K562 (cell line): ENCODE measurements at regions not wholly inside any gene's neighbourhood (a gene's known extent, or its start where the extent isn't known, plus 50 kb on each side); places are given as distances from the start of the nearest gene placed in this dataset.

Experiments
- ATAC-seq: fragments of 200-7000 bp; cut with Tn5 transposase; 3 replicates; pipeline ENCODE4 v1.9.1; 2020; ENCODE audit warnings: moderate library complexity
- BruUV-seq: library from RNA; stranded (reverse); fragments of 400-500 nt; replicated peaks from 2 replicates; lab custom pipeline; 2021; lab: Mats Ljungman, UMichigan
- CTCF ChIA-PET: fragments of 300-600 bp; formaldehyde crosslinking; extraction: SDS; loops from one replicate; lab custom pipeline; 2021; ENCODE audit warnings: low intra/inter-chr PET ratio; lab: Yijun Ruan, JAX
- POLR2A ChIA-PET: fragments of 300-600, 350-650 bp; sonication (Branson Sonifier 250); formaldehyde crosslinking; extraction: SDS; loops from one replicate; lab custom pipeline; 2021; ENCODE audit warnings: antibody characterized with exemption, inconsistent platforms; lab: Yijun Ruan, JAX
- DNase-seq, 4 experiments: peaks; one replicate each; pipeline versions ENCODE4 v3.0.0 to v3.0.0-alpha.2; 2011 to 2018; ENCODE audit warnings: low spot score in 3 of 4, mixed read lengths in 3 of 4; ENCODE audit errors: extremely low read depth in 1 of 4
- FAIRE-seq: peaks from 2 replicates; lab custom pipeline; 2011; peaks lifted over from hg19 to GRCh38; lab: Jason Lieb, UNC
- H2AFZ ChIP-seq: 2 replicates; pipeline ENCODE4 v1.6.0; 2011; ENCODE audit warnings: low read depth, low read length, control low read depth, inconsistent platforms
- H3K27ac ChIP-seq: fragments of 200-600 bp; 3 replicates; pipeline ENCODE4 v1.8.0; 2011; ENCODE audit warnings: low read depth, mild to moderate bottlenecking, control low read depth, inconsistent platforms, low read length, moderate library complexity, mixed read lengths; ENCODE audit errors: extremely low read depth
- H3K27me3 ChIP-seq, 2 experiments: fragments of 300-600 bp in 1 of 2; 2 replicates in 1 of 2; 3 replicates in 1 of 2; pipeline versions ENCODE4 v1.6.0 to v1.8.0; 2011; ENCODE audit warnings: inconsistent platforms in 2 of 2, low read length in 2 of 2, mild to moderate bottlenecking in 1 of 2, mixed read lengths in 1 of 2, moderate library complexity in 1 of 2; ENCODE audit not compliant: control insufficient read depth in 2 of 2, insufficient read depth in 2 of 2
- H3K36me3 ChIP-seq: fragments of 300-600 bp; 3 replicates; pipeline ENCODE4 v1.8.0; 2011; ENCODE audit warnings: mild to moderate bottlenecking, low read length, inconsistent platforms; ENCODE audit not compliant: control insufficient read depth, insufficient read depth
- H3K4me1 ChIP-seq, 2 experiments: fragments of 200-600 bp in 1 of 2; replicated peaks in 1 of 2; 2 replicates in 1 of 2; 3 replicates in 1 of 2; pipeline versions ENCODE4 v1.5.1 to v1.8.0; 2011; ENCODE audit warnings: inconsistent platforms in 2 of 2, low read length in 2 of 2, mild to moderate bottlenecking in 1 of 2, mixed read lengths in 1 of 2, moderate library complexity in 1 of 2; ENCODE audit not compliant: control insufficient read depth in 2 of 2, insufficient read depth in 2 of 2
- H3K4me2 ChIP-seq: 2 replicates; pipeline ENCODE4 v1.6.1; 2011; ENCODE audit warnings: low read length, control low read depth, inconsistent platforms, mixed read lengths; ENCODE audit not compliant: insufficient read depth
- H3K4me3 ChIP-seq: fragments of 200-600 bp; sonication (generic), shearing (Covaris generic); 2 replicates; pipeline ENCODE4 v1.5.1; 2016; ENCODE audit warnings: control low read depth, inconsistent platforms
- H3K79me2 ChIP-seq: fragments of 200-600 bp; 3 replicates; pipeline ENCODE4 v1.8.0; 2011; ENCODE audit warnings: low read length, inconsistent platforms; ENCODE audit not compliant: control insufficient read depth, insufficient read depth
- H3K9ac ChIP-seq, 2 experiments: 2 replicates each; pipeline versions ENCODE4 v1.6.0 to v1.6.1; 2011; ENCODE audit warnings: low read depth in 2 of 2, low read length in 2 of 2, control low read depth in 1 of 2, inconsistent platforms in 1 of 2, mild to moderate bottlenecking in 1 of 2, mixed read lengths in 1 of 2; ENCODE audit not compliant: insufficient read depth in 1 of 2
- H3K9me1 ChIP-seq: one replicate; pipeline ENCODE4 v1.6.0; 2011; ENCODE audit warnings: inconsistent platforms, mild to moderate bottlenecking, low read length, moderate library complexity; ENCODE audit not compliant: control insufficient read depth, insufficient read depth
- H3K9me3 ChIP-seq: replicated peaks from 2 replicates; pipeline ENCODE4 v1.5.1; 2011; ENCODE audit warnings: low read depth, low read length, inconsistent platforms; ENCODE audit not compliant: control insufficient read depth, insufficient read depth
- H4K20me1 ChIP-seq: replicated peaks from 2 replicates; pipeline ENCODE4 v1.6.1; 2011; ENCODE audit warnings: low read length, inconsistent platforms, mixed read lengths; ENCODE audit not compliant: control insufficient read depth, insufficient read depth
- BACH1 ChIP-seq: fragments of 200-800 bp; sonication (Bioruptor generic); IDR thresholded peaks from 2 replicates; pipeline ENCODE4 v1.6.1; 2016; ENCODE audit warnings: missing genetic modification characterization, missing compliant biosample characterization
- E2F1 ChIP-seq: sonication (generic); formaldehyde crosslinking; IDR thresholded peaks from 2 replicates; pipeline ENCODE4 v1.8.1; 2023; ENCODE audit warnings: mild to moderate bottlenecking, missing genetic modification reagents, moderate library complexity
- HLTF ChIP-seq: fragments of 450-650 bp; IDR thresholded peaks from 2 replicates; pipeline ENCODE4 v1.6.1; 2016
- HOXB6 ChIP-seq: fragments of 250-450 bp; sonication (Bioruptor Pico); IDR thresholded peaks from 2 replicates; pipeline ENCODE4 v1.5.1; 2022; ENCODE audit warnings: mild to moderate bottlenecking, borderline replicate concordance
- MNT ChIP-seq, 2 experiments: fragments of 450-650 bp; conservative IDR thresholded peaks; 2 replicates each; pipeline ENCODE4 v1.6.1; 2017; ENCODE audit warnings: mild to moderate bottlenecking in 2 of 2, moderate library complexity in 2 of 2
- PML ChIP-seq: IDR thresholded peaks from 2 replicates; pipeline ENCODE4 v1.6.1; 2012; ENCODE audit warnings: low read length, inconsistent platforms
- POLR2AphosphoS2 ChIP-seq: IDR thresholded peaks from 2 replicates; pipeline ENCODE4 v1.6.1; 2012; ENCODE audit warnings: low read length, improper control_type of control experiment
- PTTG1 ChIP-seq: fragments of 450-650 bp; IDR thresholded peaks from 2 replicates; pipeline ENCODE4 v1.6.1; 2016; ENCODE audit warnings: low read depth, mild to moderate bottlenecking, missing genetic modification characterization, missing compliant biosample characterization
- RB1 ChIP-seq: fragments of 450-650 bp; IDR thresholded peaks from 2 replicates; pipeline ENCODE4 v1.6.1; 2017; ENCODE audit warnings: low read depth, mild to moderate bottlenecking
- XRCC3 ChIP-seq: fragments of 450-650 bp; IDR thresholded peaks from 2 replicates; pipeline ENCODE4 v1.6.1; 2017; ENCODE audit warnings: mild to moderate bottlenecking, moderate library complexity
- ZNF140 ChIP-seq: fragments of 250-450 bp; sonication (Bioruptor Pico); IDR thresholded peaks from 2 replicates; pipeline ENCODE4 v1.8.0; 2021; ENCODE audit warnings: moderate library complexity, mild to moderate bottlenecking, inconsistent platforms
- ZNF184 ChIP-seq: sonication (generic); formaldehyde crosslinking; IDR thresholded peaks from 2 replicates; pipeline ENCODE4 v1.5.0; 2020; ENCODE audit warnings: missing genetic modification reagents
- ZNF274 ChIP-seq: IDR thresholded peaks from 2 replicates; pipeline ENCODE4 v1.6.1; 2011; ENCODE audit warnings: low read depth, mild to moderate bottlenecking, low read length, moderate library complexity, borderline replicate concordance
- ZNF717 ChIP-seq: fragments of 250-450 bp; sonication (Bioruptor Pico); IDR thresholded peaks from 2 replicates; pipeline ENCODE4 v1.5.0; 2021
- WGBS: fragments of 100-300 bp; shearing (Covaris generic); methylation state at CpG from one replicate; pipeline ENCODE4 v1.1.6; 2016; ENCODE audit warnings: low coverage, mixed read lengths; ENCODE audit not compliant: insufficient coverage; ENCODE audit errors: missing lambda C conversion rate; 5-methylcytosine and 5-hydroxymethylcytosine counted together
- in situ Hi-C: fragments of 300-500 bp; cut with MboI; formaldehyde crosslinking; loops from 4 replicates; pipeline ENCODE4 v1.15.0; 2018; ENCODE audit warnings: inconsistent platforms, mixed read lengths
- intact Hi-C: fragments of 100-400 bp; cut with micrococcal nuclease; formaldehyde crosslinking; loops from 2 replicates; pipeline ENCODE4 v1.14.2; 2022
- TF ChIP-seq, protein P1 (sequence below): fragments of 200-800 bp; sonication (Bioruptor generic); IDR thresholded peaks from 2 replicates; pipeline ENCODE4 v1.6.1; 2017; ENCODE audit warnings: missing genetic modification characterization, missing compliant biosample characterization

DNA sequence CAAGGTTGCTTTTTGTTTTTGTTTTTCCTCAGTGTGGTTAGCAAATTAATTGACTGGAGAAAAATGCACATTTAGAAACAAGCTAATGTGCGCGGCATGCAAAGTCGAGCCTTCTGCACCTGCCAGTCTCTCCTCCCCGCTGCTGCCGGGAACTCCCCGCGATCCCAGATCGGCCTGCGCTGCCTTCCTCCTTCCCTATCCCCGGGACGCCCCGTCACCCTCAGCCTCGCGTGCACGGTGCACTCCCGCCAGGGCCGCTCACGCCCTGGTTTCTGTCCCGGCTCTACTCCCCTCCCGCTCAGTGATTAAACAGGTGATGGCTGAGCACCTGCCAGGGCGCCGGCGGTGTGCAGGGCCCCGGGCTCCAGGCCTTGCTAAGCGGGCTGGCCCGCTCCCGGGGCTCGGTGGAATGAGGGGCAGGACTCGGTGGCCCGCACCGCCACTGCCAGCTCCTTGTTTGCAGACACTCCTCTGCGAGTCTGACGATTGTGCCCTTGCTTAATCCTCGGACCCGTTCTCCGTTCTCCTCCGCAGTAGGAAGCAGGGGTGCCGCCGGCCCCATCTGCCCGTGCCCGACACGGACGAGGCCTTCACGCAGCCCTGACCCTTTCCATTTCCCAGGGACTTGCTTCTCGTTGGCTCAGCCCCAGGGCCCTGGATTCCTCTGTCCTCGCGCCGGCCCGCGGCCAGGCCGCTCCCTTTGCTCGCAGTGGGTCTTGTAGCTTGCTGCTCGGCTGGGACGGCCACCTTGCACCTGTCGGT, 143.4 kb downstream of the TRIML1 start:
- no TSS peak for BruUV-seq
- H3K27me3 ChIP-seq, result peaks cover 0 to 11% of the 10 kb centered on the region in 2 experiments; a peak in 2 of 5 replicates
- no peak for DNase-seq
- WGBS, result 1% methylated on average over 30 of the region's 55 CpGs
- no peak overlapping the region for H3K4me2 ChIP-seq
- H2AFZ ChIP-seq, result no peak overlapping the region
- intact Hi-C loops (no loop called here), in situ Hi-C loops (no loop called here)
- no peak overlapping the region for H3K9ac ChIP-seq
- H3K4me3 ChIP-seq, result no peak overlapping the region
- 0 out of 5 replicates have a peak, but pooled peaks cover 0 to 2% of the 10 kb centered on the region in 2 experiments for H3K4me1 ChIP-seq
- no peak for FAIRE-seq
- TF ChIP-seq HLTF (no peak), ZNF717 (CRISPR knock-in tag) (no peak), MNT (conservative IDR thresholded peaks at IDR 0.05) (no peak), BACH1 (tag) (no peak), XRCC3 (no peak), E2F1 (CRISPR knock-in tag) (no peak), ZNF274 (no peak), PTTG1 (tag) (no peak), PML (no peak), HOXB6 (CRISPR knock-in tag) (no peak), POLR2AphosphoS2 (no peak), ZNF184 (CRISPR knock-in tag) (no peak), ZNF140 (CRISPR knock-in tag) (no peak), RB1 (no peak)
- TF ChIP-seq, protein P1, sequence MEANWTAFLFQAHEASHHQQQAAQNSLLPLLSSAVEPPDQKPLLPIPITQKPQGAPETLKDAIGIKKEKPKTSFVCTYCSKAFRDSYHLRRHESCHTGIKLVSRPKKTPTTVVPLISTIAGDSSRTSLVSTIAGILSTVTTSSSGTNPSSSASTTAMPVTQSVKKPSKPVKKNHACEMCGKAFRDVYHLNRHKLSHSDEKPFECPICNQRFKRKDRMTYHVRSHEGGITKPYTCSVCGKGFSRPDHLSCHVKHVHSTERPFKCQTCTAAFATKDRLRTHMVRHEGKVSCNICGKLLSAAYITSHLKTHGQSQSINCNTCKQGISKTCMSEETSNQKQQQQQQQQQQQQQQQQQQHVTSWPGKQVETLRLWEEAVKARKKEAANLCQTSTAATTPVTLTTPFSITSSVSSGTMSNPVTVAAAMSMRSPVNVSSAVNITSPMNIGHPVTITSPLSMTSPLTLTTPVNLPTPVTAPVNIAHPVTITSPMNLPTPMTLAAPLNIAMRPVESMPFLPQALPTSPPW, result no peak
- H3K36me3 ChIP-seq, result no peaks in the 10 kb centered on the region
- H3K9me3 ChIP-seq, result no peaks in the 10 kb centered on the region
- no peaks in the 10 kb centered on the region for H3K9me1 ChIP-seq
- no peak overlapping the region for H3K27ac ChIP-seq
- ATAC-seq, result no peak
- ChIA-PET CTCF (no interaction called here), POLR2A (no interaction called here)
- H4K20me1 ChIP-seq, result no peaks in the 10 kb centered on the region
- no peaks in the 10 kb centered on the region for H3K79me2 ChIP-seq
